Spleen (tissue), 11 donors: ENCODE measurements at regions not wholly inside any gene's neighbourhood (a gene's known extent, or its start where the extent isn't known, plus 50 kb on each side); places are given as distances from the start of the nearest gene placed in this dataset.
"Not testable (repeated sequence)": the region's sequence is repeated elsewhere in the genome, so short reads cannot be mapped to it uniquely, and the experiment has no call there.

ENCODE experiments used
- DNase-seq: peaks from one replicate; pipeline ENCODE4 v3.0.0-alpha.2; 2020
- H3K27ac ChIP-seq, 8 donors: fragments of 200-600 bp; sonication (generic) in 7 of 8; 1 replicate in 4 of 8; 2 replicates in 4 of 8; pipeline versions ENCODE4 v1.5.0 to v1.8.0; 2016 to 2021; ENCODE audit warnings: inconsistent platforms in 4 of 8, mild to moderate bottlenecking in 4 of 8, moderate library complexity in 1 of 8
- H3K27me3 ChIP-seq, 7 donors: fragments of 200-600 bp; sonication (generic) in 6 of 7; replicated peaks in 1 of 7; 1 replicate in 4 of 7; 2 replicates in 3 of 7; pipeline versions ENCODE4 v1.5.0 to v1.8.0; 2016 to 2021; ENCODE audit warnings: inconsistent platforms in 3 of 7, mild to moderate bottlenecking in 1 of 7
- H3K36me3 ChIP-seq, 6 donors: fragments of 200-600 bp; sonication (generic) in 5 of 6; 1 replicate in 4 of 6; 2 replicates in 2 of 6; pipeline versions ENCODE4 v1.5.0 to v1.8.0; 2016 to 2021; ENCODE audit warnings: inconsistent platforms in 2 of 6
- H3K4me1 ChIP-seq, 6 donors: fragments of 200-600 bp; sonication (generic) in 5 of 6; 1 replicate in 3 of 6; 2 replicates in 3 of 6; pipeline versions ENCODE4 v1.5.0 to v1.8.0; 2016 to 2021; ENCODE audit warnings: inconsistent platforms in 3 of 6
- H3K4me3 ChIP-seq, 8 donors: fragments of 200-600 bp; sonication (generic) in 7 of 8; 1 replicate in 4 of 8; 2 replicates in 4 of 8; pipeline versions ENCODE4 v1.5.0 to v1.8.0; 2016 to 2021; ENCODE audit warnings: inconsistent platforms in 4 of 8, mild to moderate bottlenecking in 4 of 8, moderate library complexity in 2 of 8
- H3K9me3 ChIP-seq, 8 donors: fragments of 200-600 bp; sonication (generic) in 7 of 8; 1 replicate in 4 of 8; 2 replicates in 4 of 8; pipeline versions ENCODE4 v1.5.0 to v1.8.0; 2016 to 2021; ENCODE audit warnings: inconsistent platforms in 4 of 8
- POLR2A ChIP-seq, 3 donors: fragments of 450-650 bp; IDR thresholded peaks; one replicate each; pipeline ENCODE4 v1.5.1; 2017; ENCODE audit warnings: antibody characterized with exemption in 3 of 3, mild to moderate bottlenecking in 1 of 3
- POLR2AphosphoS5 ChIP-seq, 3 donors: sonication (generic); formaldehyde crosslinking; IDR thresholded peaks; one replicate each; pipeline ENCODE4 v1.5.1; 2017; ENCODE audit warnings: antibody characterized with exemption in 3 of 3
- WGBS, 5 donors: extraction: QIAGEN DNeasy Blood & Tissue Kit in 3 of 5; methylation state at CpG; one replicate each; pipeline versions ENCODE4 v1.1.5 to v1.1.7; 2013 to 2018; 5-methylcytosine and 5-hydroxymethylcytosine counted together
- intact Hi-C: fragments of 100-400 bp; cut with DNase I; formaldehyde crosslinking; loops from one replicate; pipeline ENCODE4 v1.15.0; 2023; ENCODE audit warnings: low total_unique reads
- TF ChIP-seq, protein P1 (sequence below), 11 experiments: fragments of 200-600 bp in 7 of 11; fragments of 450-650 bp in 4 of 11; sonication (generic) in 4 of 11; IDR thresholded peaks in 8 of 11; conservative IDR thresholded peaks in 3 of 11; 1 replicate in 7 of 11; 2 replicates in 4 of 11; pipeline versions ENCODE4 v1.4.0 to v1.8.0; 2016 to 2021; ENCODE audit warnings: antibody characterized with exemption in 11 of 11, inconsistent platforms in 4 of 11, mild to moderate bottlenecking in 1 of 11
- donor health status: healthy with polysubstance abuse.
- donor health status: DM: no; HTN: no; CAD: no; lungs with moderate emphysema.
- donor health status: DM: no; HTN: no; CAD: no.
- donor health status: Bipolar disorder and iron deficiency.
- donor health status: healthy.
- donor health status: DM: no; HTN: no; CAD: no.
- donor health status: DM: yes; HTN: yes; CAD: no.

DNA sequence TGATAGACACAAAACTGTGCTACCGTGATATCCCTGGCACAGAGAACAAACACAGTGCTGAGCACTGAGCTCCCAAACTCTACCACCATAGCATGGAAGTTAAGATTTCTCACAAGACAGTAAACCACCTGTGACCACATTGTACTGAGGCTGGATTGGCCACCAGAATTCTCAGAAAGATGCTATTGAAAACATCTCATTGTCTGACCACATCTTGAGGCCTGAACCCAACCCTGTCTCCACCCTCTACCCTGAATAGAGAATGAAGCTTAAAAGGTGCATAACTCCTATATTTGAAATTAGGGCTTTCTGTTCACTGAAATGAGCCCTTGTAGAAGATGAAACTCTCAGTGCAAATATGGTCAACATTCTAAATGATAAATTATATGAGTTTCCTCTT is 281.3 kb upstream of the NPAP1 start:
- DNase-seq: no peak
- H3K27ac ChIP-seq: no peak overlapping the region
- H3K27me3 ChIP-seq: no peaks in the 10 kb centered on the region
- peaks cover 0 to 8% (median 0%) of the 10 kb centered on the region in 8 donors for H3K9me3 ChIP-seq
- no peaks in the 10 kb centered on the region for H3K4me1 ChIP-seq
- H3K36me3 ChIP-seq: no peaks in the 10 kb centered on the region
- TF ChIP-seq POLR2AphosphoS5 (IDR thresholded peaks at IDR 0.05) (no peak), POLR2A (IDR thresholded peaks at IDR 0.05) (no peak)
- TF ChIP-seq, protein P1, sequence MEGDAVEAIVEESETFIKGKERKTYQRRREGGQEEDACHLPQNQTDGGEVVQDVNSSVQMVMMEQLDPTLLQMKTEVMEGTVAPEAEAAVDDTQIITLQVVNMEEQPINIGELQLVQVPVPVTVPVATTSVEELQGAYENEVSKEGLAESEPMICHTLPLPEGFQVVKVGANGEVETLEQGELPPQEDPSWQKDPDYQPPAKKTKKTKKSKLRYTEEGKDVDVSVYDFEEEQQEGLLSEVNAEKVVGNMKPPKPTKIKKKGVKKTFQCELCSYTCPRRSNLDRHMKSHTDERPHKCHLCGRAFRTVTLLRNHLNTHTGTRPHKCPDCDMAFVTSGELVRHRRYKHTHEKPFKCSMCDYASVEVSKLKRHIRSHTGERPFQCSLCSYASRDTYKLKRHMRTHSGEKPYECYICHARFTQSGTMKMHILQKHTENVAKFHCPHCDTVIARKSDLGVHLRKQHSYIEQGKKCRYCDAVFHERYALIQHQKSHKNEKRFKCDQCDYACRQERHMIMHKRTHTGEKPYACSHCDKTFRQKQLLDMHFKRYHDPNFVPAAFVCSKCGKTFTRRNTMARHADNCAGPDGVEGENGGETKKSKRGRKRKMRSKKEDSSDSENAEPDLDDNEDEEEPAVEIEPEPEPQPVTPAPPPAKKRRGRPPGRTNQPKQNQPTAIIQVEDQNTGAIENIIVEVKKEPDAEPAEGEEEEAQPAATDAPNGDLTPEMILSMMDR (IDR thresholded peaks at IDR 0.05 in 8 of 11, conservative IDR thresholded peaks at IDR 0.05 in 3 of 11): no peak
- no peak overlapping the region for H3K4me3 ChIP-seq
- 75 to 93% (median 80%) methylated on average over 1 of the region's 1 CpG for WGBS, 5 donors
- intact Hi-C loops: no loop called here

DNA sequence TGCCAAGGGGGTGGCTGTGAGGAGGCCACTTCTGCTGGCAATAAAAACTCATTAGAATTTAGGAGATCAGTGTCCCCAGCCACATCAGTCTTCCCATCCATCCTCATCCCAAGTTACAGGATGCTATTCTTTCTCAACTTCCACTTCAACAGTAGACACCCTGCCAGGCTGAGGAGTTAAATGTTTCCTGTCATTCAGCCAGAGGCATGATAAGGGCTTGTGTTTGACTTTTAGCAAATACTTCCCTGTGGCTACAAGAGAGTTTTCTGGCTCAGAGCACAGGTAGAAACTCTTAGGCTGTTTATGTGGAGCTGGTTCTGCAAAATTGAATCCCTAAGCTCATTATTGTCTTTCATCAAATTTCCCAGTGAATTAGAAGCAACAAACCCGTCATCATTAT is 262.9 kb upstream of the NPAP1 start:
- intact Hi-C loops, H3K36me3 ChIP-seq, H3K27ac ChIP-seq, DNase-seq, H3K27me3 ChIP-seq, H3K4me1 ChIP-seq, H3K4me3 ChIP-seq: not testable (repeated sequence)
- WGBS, 5 donors: 67 to 78% (median 73%) methylated on average over 1 of the region's 1 CpG
- peaks cover 0 to 19% (median 10%) of the 10 kb centered on the region in 8 donors for H3K9me3 ChIP-seq

DNA sequence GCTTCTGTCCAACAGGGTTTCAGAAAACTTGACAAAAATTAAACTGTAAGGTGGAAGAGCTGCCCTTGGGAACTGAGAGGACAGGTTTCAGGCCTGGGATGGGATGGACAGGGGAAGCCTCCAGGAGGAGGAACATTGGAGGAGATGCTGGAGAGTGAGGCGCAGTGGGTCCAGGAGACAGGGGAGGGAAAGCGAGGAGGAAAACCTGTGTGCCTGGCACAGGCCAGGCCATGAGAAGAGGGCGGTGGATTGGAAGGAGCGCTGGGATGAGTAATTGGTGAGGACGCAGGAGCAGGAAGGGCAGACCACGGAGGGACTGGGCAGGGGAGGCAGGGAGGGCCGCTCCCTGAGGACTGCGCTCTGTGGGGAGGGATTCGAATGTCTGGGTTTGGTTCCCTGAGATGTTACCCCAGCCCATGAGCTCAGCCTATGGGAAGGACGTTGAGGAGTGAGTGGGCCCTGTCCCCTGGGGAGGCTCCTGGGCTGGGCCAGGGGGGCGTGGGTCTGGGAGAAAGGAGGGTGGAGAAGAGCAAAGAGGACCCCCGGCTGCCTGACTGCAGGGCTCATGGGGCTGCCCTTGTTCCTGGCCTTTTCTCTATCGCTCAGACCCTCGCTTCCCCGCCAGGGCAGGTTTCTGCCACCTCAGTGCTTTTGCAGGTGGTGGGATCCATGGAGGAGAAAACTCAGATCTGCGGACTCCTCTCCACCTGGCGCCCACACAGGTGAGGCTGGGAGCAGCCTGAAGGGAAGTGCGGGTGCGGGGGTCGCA is 249.1 kb upstream of the NPAP1 start:
- H3K27ac ChIP-seq, DNase-seq, intact Hi-C loops, H3K36me3 ChIP-seq, H3K27me3 ChIP-seq, H3K4me1 ChIP-seq: not testable (repeated sequence)
- Histone ChIP-seq H3K4me3 (peak overlapping the region in 1 of 8 donors; percentile 4), H3K9me3 (peaks cover 0 to 15% (median 0%) of the 10 kb centered on the region in 8 donors)
- WGBS, 5 donors: 51 to 80% (median 55%) methylated on average over 14 to 20 of the region's 20 CpGs

DNA sequence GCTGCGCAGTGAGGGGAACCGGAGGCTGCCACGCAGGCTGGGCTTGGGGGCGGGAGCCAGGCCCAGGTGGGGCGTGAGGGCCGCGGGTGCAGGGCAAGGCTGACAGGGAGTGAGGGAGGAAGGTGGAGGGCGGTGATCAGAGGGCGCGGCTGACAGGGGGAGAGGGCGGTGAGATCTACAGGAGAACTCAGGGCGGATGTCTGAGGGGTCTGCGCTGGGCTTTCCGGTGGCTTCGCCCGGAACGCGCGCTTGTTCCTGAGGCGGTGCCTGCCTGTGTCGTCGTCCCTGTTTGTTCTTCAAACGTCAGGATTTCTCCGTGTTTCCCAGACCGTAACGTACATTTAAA is 248.5 kb upstream of the NPAP1 start:
- DNase-seq, intact Hi-C loops, H3K4me1 ChIP-seq, H3K36me3 ChIP-seq, H3K27ac ChIP-seq, H3K27me3 ChIP-seq: not testable (repeated sequence)
- peaks cover 0 to 15% (median 0%) of the 10 kb centered on the region in 8 donors for H3K9me3 ChIP-seq
- peak overlapping the region in 1 of 8 donors; percentile 4 for H3K4me3 ChIP-seq
- WGBS, 5 donors: 8 to 31% (median 25%) methylated on average over 19 to 23 of the region's 26 CpGs

DNA sequence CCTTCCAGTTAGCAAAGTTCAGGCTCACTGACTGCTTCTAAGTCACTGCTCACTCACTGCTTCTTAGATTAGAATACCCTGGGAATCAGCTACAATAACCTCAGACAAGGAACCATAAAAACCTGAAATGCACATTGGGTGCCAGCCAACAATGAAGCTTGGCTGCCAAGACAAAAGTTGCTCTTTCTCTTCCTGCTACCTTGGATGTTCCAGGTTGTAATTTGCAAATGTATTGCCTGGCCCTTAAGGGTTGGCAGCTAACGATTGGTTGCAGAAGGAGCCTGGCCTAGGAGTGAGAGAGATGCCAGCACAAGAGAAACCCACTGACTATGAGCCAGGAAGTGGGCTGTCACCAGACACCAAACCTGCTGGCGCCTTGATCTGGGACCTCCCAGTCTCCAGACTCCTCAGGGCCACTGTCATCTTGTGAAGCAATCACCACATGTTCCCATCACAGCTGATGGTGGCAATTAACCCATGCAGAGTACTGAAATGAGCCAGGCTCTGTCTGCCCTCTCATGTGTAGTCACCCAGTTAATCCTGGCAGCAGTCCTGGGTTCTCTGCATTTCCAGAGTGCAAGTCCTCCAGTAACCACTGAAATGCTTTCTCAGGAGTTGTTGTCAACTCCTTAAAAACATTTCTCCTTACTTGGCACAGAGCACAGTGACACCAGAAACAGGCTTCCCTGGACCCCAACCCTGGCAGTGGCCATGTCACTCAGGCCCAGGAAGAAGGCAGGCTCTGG is 240.3 kb upstream of the NPAP1 start:
- H3K4me1 ChIP-seq, DNase-seq, intact Hi-C loops, H3K36me3 ChIP-seq, H3K27me3 ChIP-seq, H3K4me3 ChIP-seq, H3K27ac ChIP-seq: not testable (repeated sequence)
- H3K9me3 ChIP-seq: peaks cover 0 to 16% (median 0%) of the 10 kb centered on the region in 8 donors
- WGBS, 5 donors: 55 to 76% (median 65%) methylated on average over 2 of the region's 2 CpGs; no CpG with 5 or more reads in 1 of the 5 donors

DNA sequence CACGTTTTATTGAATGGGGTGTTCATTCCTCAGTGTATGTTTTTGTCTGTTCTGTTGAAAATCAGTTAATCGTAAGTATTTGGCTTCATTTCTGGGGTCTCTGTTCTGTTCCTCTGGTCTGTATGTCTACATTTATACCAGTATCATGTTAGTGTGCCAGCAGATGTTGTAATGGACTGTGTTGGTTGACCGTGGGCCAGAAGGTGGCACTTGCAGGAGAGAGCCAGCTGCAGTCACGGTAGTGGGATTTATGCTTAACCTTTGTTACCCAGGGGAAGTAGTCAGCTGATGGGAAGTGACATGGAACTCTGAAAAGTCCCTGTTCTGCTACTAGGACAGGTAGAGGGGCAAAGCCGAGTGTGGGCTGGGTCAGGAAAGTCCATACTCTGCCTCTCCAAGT is 238.3 kb upstream of the NPAP1 start:
- H3K36me3 ChIP-seq, DNase-seq, H3K27me3 ChIP-seq, H3K4me1 ChIP-seq, H3K9me3 ChIP-seq, H3K27ac ChIP-seq, intact Hi-C loops, H3K4me3 ChIP-seq: not testable (repeated sequence)
- WGBS, 5 donors: 34 to 64% (median 47%) methylated on average over 4 of the region's 5 CpGs

DNA sequence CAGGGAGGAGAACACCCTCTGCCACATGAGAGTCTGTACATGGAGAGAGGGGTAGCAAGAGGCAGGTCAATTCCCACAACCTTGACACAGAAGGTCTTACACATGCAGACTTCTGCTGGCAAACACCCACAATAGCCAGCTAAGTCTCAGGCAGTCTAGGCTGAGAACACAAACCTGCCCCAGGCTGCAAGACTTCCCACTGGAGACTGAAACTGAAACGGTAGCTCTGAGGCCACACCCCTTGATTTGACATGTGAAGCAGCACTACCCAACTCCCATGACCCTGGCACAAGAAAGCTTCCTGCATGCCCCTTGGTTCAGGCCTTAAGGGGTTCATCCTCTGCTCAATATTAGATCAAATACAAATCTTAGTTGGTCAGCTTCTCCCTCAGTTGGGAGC is 237.8 kb upstream of the NPAP1 start:
- DNase-seq, H3K4me1 ChIP-seq, H3K4me3 ChIP-seq, intact Hi-C loops, H3K36me3 ChIP-seq, H3K27ac ChIP-seq, H3K27me3 ChIP-seq, H3K9me3 ChIP-seq: not testable (repeated sequence)
- WGBS, 5 donors: 33 to 67% (median 54%) methylated on average over 1 of the region's 1 CpG; no CpG with 5 or more reads in 1 of the 5 donors

DNA sequence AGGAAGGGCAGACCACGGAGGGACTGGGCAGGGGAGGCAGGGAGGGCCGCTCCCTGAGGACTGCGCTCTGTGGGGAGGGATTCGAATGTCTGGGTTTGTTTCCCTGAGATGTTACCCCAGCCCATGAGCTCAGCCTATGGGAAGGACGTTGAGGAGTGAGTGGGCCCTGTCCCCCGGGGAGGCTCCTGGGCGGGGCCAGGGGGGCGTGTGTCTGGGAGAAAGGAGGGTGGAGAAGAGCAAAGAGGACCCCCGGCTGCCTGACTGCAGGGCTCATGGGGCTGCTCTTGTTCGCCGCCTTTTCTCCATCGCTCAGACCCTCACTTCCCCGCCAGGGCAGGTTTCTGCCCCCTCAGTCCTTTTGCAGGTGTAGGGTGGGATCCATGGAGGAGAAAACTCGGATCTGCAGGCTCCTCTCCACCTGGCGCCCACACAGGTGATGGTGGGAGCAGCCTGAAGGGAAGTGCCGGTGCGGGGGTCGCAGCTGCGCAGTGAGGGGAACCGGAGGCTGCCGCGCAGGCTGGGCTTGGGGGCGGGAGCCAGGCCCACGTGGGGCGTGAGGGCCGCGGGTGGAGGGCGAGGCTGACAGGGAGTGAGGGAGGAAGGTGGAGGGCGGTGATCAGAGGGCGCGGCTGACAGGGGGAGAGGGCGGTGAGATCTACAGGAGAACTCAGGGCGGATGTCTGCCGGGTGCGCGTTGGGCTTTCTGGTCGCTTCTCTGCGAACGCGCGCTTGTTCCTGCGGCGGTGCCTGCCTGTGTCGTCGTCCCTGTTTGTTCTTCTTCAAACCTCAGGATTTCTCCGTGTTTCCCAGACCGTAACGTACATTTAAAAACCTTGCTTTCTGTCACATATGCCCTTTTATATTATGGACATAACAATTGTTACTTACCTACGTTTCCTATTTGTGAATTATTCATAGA is 198.2 kb upstream of the NPAP1 start:
- intact Hi-C loops, H3K4me3 ChIP-seq, H3K27ac ChIP-seq, H3K4me1 ChIP-seq, H3K36me3 ChIP-seq, H3K27me3 ChIP-seq, DNase-seq, H3K9me3 ChIP-seq: not testable (repeated sequence)
- WGBS, 5 donors: 28 to 54% (median 39%) methylated on average over 28 to 37 of the region's 49 CpGs

DNA sequence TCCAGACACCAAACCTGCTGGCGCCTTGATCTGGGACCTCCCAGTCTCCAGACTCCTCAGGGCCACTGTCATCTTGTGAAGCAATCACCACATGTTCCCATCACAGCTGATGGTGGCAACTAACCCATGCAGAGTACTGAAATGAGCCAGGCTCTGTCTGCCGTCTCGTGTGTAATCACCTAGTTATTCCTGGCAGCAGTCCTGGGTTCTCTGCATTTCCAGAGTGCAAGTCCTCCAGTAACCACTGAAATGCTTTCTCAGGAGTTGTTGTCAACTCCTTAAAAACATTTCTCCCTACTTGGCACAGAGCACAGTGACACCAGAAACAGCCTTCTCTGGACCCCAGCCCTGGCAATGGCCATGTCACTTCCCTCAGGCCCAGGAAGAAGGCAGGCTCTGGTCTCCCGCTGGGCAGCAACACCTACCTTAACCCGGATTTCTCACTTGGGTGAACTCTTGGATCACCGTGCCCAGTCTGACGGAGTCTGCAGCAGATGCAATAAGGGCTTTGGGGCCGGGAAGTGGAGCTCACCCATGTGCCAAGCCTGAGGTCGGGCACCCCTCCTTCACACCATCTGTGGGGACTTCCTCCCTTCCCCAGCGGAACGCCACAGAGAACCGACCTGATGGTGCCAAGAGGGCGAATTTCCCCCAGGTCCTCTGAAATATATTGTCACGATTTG is 189.5 kb upstream of the NPAP1 start:
- H3K27ac ChIP-seq, H3K4me3 ChIP-seq, H3K4me1 ChIP-seq, intact Hi-C loops, H3K36me3 ChIP-seq, H3K27me3 ChIP-seq: not testable (repeated sequence)
- H3K9me3 ChIP-seq: peaks cover 0 to 13% (median under 1%) of the 10 kb centered on the region in 8 donors
- WGBS, 5 donors: 73 to 86% (median 82%) methylated on average over 14 of the region's 14 CpGs
- DNase-seq: peak; percentile 59
